K562 (cell line): ENCODE measurements at regions not wholly inside any gene's neighbourhood (a gene's known extent, or its start where the extent isn't known, plus 50 kb on each side); places are given as distances from the start of the nearest gene placed in this dataset.

Source experiments
- ATAC-seq: fragments of 200-7000 bp; cut with Tn5 transposase; 3 replicates; pipeline ENCODE4 v1.9.1; 2020; ENCODE audit warnings: moderate library complexity
- BruUV-seq: library from RNA; stranded (reverse); fragments of 400-500 nt; replicated peaks from 2 replicates; lab custom pipeline; 2021; lab: Mats Ljungman, UMichigan
- CTCF ChIA-PET: fragments of 300-600 bp; formaldehyde crosslinking; extraction: SDS; loops from one replicate; lab custom pipeline; 2021; ENCODE audit warnings: low intra/inter-chr PET ratio; lab: Yijun Ruan, JAX
- POLR2A ChIA-PET: fragments of 300-600, 350-650 bp; sonication (Branson Sonifier 250); formaldehyde crosslinking; extraction: SDS; loops from one replicate; lab custom pipeline; 2021; ENCODE audit warnings: antibody characterized with exemption, inconsistent platforms; lab: Yijun Ruan, JAX
- DNase-seq, 4 experiments: peaks; one replicate each; pipeline versions ENCODE4 v3.0.0 to v3.0.0-alpha.2; 2011 to 2018; ENCODE audit warnings: low spot score in 3 of 4, mixed read lengths in 3 of 4; ENCODE audit errors: extremely low read depth in 1 of 4
- FAIRE-seq: peaks from 2 replicates; lab custom pipeline; 2011; peaks lifted over from hg19 to GRCh38; lab: Jason Lieb, UNC
- H2AFZ ChIP-seq: 2 replicates; pipeline ENCODE4 v1.6.0; 2011; ENCODE audit warnings: low read depth, low read length, control low read depth, inconsistent platforms
- H3K27ac ChIP-seq: fragments of 200-600 bp; 3 replicates; pipeline ENCODE4 v1.8.0; 2011; ENCODE audit warnings: low read depth, mild to moderate bottlenecking, control low read depth, inconsistent platforms, low read length, moderate library complexity, mixed read lengths; ENCODE audit errors: extremely low read depth
- H3K27me3 ChIP-seq, 2 experiments: fragments of 300-600 bp in 1 of 2; 2 replicates in 1 of 2; 3 replicates in 1 of 2; pipeline versions ENCODE4 v1.6.0 to v1.8.0; 2011; ENCODE audit warnings: inconsistent platforms in 2 of 2, low read length in 2 of 2, mild to moderate bottlenecking in 1 of 2, mixed read lengths in 1 of 2, moderate library complexity in 1 of 2; ENCODE audit not compliant: control insufficient read depth in 2 of 2, insufficient read depth in 2 of 2
- H3K36me3 ChIP-seq: fragments of 300-600 bp; 3 replicates; pipeline ENCODE4 v1.8.0; 2011; ENCODE audit warnings: mild to moderate bottlenecking, low read length, inconsistent platforms; ENCODE audit not compliant: control insufficient read depth, insufficient read depth
- H3K4me1 ChIP-seq, 2 experiments: fragments of 200-600 bp in 1 of 2; replicated peaks in 1 of 2; 2 replicates in 1 of 2; 3 replicates in 1 of 2; pipeline versions ENCODE4 v1.5.1 to v1.8.0; 2011; ENCODE audit warnings: inconsistent platforms in 2 of 2, low read length in 2 of 2, mild to moderate bottlenecking in 1 of 2, mixed read lengths in 1 of 2, moderate library complexity in 1 of 2; ENCODE audit not compliant: control insufficient read depth in 2 of 2, insufficient read depth in 2 of 2
- H3K4me2 ChIP-seq: 2 replicates; pipeline ENCODE4 v1.6.1; 2011; ENCODE audit warnings: low read length, control low read depth, inconsistent platforms, mixed read lengths; ENCODE audit not compliant: insufficient read depth
- H3K4me3 ChIP-seq: fragments of 200-600 bp; sonication (generic), shearing (Covaris generic); 2 replicates; pipeline ENCODE4 v1.5.1; 2016; ENCODE audit warnings: control low read depth, inconsistent platforms
- H3K79me2 ChIP-seq: fragments of 200-600 bp; 3 replicates; pipeline ENCODE4 v1.8.0; 2011; ENCODE audit warnings: low read length, inconsistent platforms; ENCODE audit not compliant: control insufficient read depth, insufficient read depth
- H3K9ac ChIP-seq, 2 experiments: 2 replicates each; pipeline versions ENCODE4 v1.6.0 to v1.6.1; 2011; ENCODE audit warnings: low read depth in 2 of 2, low read length in 2 of 2, control low read depth in 1 of 2, inconsistent platforms in 1 of 2, mild to moderate bottlenecking in 1 of 2, mixed read lengths in 1 of 2; ENCODE audit not compliant: insufficient read depth in 1 of 2
- H3K9me1 ChIP-seq: one replicate; pipeline ENCODE4 v1.6.0; 2011; ENCODE audit warnings: inconsistent platforms, mild to moderate bottlenecking, low read length, moderate library complexity; ENCODE audit not compliant: control insufficient read depth, insufficient read depth
- H3K9me3 ChIP-seq: replicated peaks from 2 replicates; pipeline ENCODE4 v1.5.1; 2011; ENCODE audit warnings: low read depth, low read length, inconsistent platforms; ENCODE audit not compliant: control insufficient read depth, insufficient read depth
- H4K20me1 ChIP-seq: replicated peaks from 2 replicates; pipeline ENCODE4 v1.6.1; 2011; ENCODE audit warnings: low read length, inconsistent platforms, mixed read lengths; ENCODE audit not compliant: control insufficient read depth, insufficient read depth
- MED1 ChIP-seq: sonication (generic); formaldehyde crosslinking; IDR thresholded peaks from 2 replicates; pipeline ENCODE4 v1.8.1; 2023; ENCODE audit warnings: missing genetic modification reagents, borderline replicate concordance
- MTA2 ChIP-seq: fragments of 450-650 bp; IDR thresholded peaks from 2 replicates; pipeline ENCODE4 v1.6.1; 2016; ENCODE audit warnings: low read depth
- SRSF9 ChIP-seq: fragments of 200-400 bp; formaldehyde crosslinking; IDR thresholded peaks from 2 replicates; pipeline ENCODE4 v1.6.1; 2017; ENCODE audit warnings: low read depth, low read length, borderline replicate concordance
- ZNF778 ChIP-seq: fragments of 450-650 bp; formaldehyde crosslinking; IDR thresholded peaks from 2 replicates; pipeline ENCODE4 v1.4.0; 2020; ENCODE audit warnings: mild to moderate bottlenecking, moderate library complexity
- WGBS: fragments of 100-300 bp; shearing (Covaris generic); methylation state at CpG from one replicate; pipeline ENCODE4 v1.1.6; 2016; ENCODE audit warnings: low coverage, mixed read lengths; ENCODE audit not compliant: insufficient coverage; ENCODE audit errors: missing lambda C conversion rate; 5-methylcytosine and 5-hydroxymethylcytosine counted together
- in situ Hi-C: fragments of 300-500 bp; cut with MboI; formaldehyde crosslinking; loops from 4 replicates; pipeline ENCODE4 v1.15.0; 2018; ENCODE audit warnings: inconsistent platforms, mixed read lengths
- intact Hi-C: fragments of 100-400 bp; cut with micrococcal nuclease; formaldehyde crosslinking; loops from 2 replicates; pipeline ENCODE4 v1.14.2; 2022

DNA sequence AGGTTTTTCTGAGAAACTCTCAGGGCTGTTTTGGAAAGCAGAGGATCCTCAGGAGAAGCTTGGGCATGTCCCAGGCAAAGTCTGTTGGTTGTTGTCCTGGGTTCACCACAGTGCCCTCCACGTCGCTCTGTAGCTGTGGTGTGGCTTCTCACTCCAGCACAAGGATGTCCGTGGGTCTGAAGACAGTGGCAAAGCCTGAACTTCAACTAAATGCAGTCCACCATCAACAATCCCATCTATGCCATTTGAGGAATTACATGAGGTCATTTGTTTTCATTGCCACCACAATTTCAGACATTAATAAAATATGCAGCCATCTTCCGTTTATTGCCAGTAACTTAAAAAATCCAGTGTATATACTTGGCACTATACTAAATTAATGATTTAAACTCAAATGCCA lies 272.1 kb downstream of the LRIG3 start:
- no peaks in the 10 kb centered on the region for H3K9me1 ChIP-seq
- in situ Hi-C loops (no loop called here), intact Hi-C loops (no loop called here)
- DNase-seq (no peak), ATAC-seq (no peak)
- H3K27ac ChIP-seq: no peak overlapping the region
- H3K36me3 ChIP-seq: no peaks in the 10 kb centered on the region
- no peaks in the 10 kb centered on the region for H3K4me1 ChIP-seq
- no peaks in the 10 kb centered on the region for H3K9me3 ChIP-seq
- no peak overlapping the region for H2AFZ ChIP-seq
- CTCF ChIA-PET: no interaction called here
- H3K4me3 ChIP-seq: no peak overlapping the region
- H3K4me2 ChIP-seq: no peak overlapping the region
- no TSS peak for BruUV-seq
- TF ChIP-seq MTA2: no peak
- TF ChIP-seq ZNF778 (CRISPR knock-in tag): no peak
- TF ChIP-seq, all 486 proteins: peak for 0
- POLR2A ChIA-PET: interaction anchor here (0.7 kb wide), 1 partner anchor 468 kb away, joined by 3 read pairs; no protein-coding TSS in a partner anchor
- no peaks in the 10 kb centered on the region for H3K27me3 ChIP-seq
- no peaks in the 10 kb centered on the region for H4K20me1 ChIP-seq
- no peaks in the 10 kb centered on the region for H3K79me2 ChIP-seq
- no peak for FAIRE-seq
- no peak overlapping the region for H3K9ac ChIP-seq
- 0% methylated on average over 4 of the region's 4 CpGs for WGBS

DNA sequence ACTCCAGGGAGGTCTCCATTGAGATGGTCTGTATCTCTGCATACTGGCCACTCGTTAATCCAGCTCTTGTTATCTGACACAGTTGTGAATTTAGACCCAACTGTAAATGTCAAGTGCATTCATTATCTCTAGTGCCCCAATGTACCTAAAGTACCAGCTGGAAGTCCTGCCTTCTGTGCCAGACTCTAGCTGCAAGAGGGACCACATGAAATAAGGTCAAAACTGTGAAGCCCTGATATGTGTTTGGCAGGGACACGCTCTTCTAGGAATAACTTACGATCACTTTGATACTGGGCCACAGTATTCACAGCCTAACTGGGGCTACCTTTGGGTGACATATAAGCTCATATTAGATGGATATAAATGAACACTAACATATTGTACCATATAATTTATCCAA lies 268.5 kb downstream of the LRIG3 start:
- Histone ChIP-seq H2AFZ (no peak overlapping the region), H3K36me3 (no peaks in the 10 kb centered on the region), H4K20me1 (no peaks in the 10 kb centered on the region), H3K9ac (no peak overlapping the region), H3K27ac (no peak overlapping the region), H3K4me2 (no peak overlapping the region), H3K79me2 (no peaks in the 10 kb centered on the region), H3K9me3 (no peaks in the 10 kb centered on the region), H3K4me1 (no peaks in the 10 kb centered on the region), H3K4me3 (no peak overlapping the region), H3K27me3 (no peaks in the 10 kb centered on the region), H3K9me1 (no peaks in the 10 kb centered on the region)
- in situ Hi-C loops: no loop called here
- no TSS peak for BruUV-seq
- WGBS: 2% methylated on average over 3 of the region's 3 CpGs
- TF ChIP-seq SRSF9: no peak
- no peak for TF ChIP-seq MED1
- FAIRE-seq: no peak
- no peak for ATAC-seq
- POLR2A ChIA-PET: no interaction called here
- intact Hi-C loops: no loop called here
- no peak for DNase-seq
- CTCF ChIA-PET: no interaction called here
